ENCODE measurements at regions not wholly inside any gene's neighbourhood (a gene's known extent, or its start where the extent isn't known, plus 50 kb on each side); places are given as distances from the start of the nearest gene placed in this dataset.

- TF ChIP-seq POLR2A (IDR thresholded peaks at IDR 0.05; ENCODE audit: low read depth, low read length) (no peak), CTCF (conservative IDR thresholded peaks at IDR 0.05; ENCODE audit: low read depth, low read length) (no peak), MAFK (IDR thresholded peaks at IDR 0.05; ENCODE audit: low read depth, low read length) (no peak), USF2 (IDR thresholded peaks at IDR 0.05; ENCODE audit: low read depth, low read length) (no peak), MAZ (IDR thresholded peaks at IDR 0.05; ENCODE audit: borderline replicate concordance, low read depth, low read length) (no peak), RCOR1 (IDR thresholded peaks at IDR 0.05; ENCODE audit: insufficient replicate concordance, low read length) (no peak), CEBPB (IDR thresholded peaks at IDR 0.05; ENCODE audit: low read depth, low read length) (no peak), RFX5 (IDR thresholded peaks at IDR 0.05; ENCODE audit: low read depth, low read length) (no peak), RAD21 (IDR thresholded peaks at IDR 0.05; ENCODE audit: low read length) (no peak), FOS (IDR thresholded peaks at IDR 0.05; ENCODE audit: low read depth, low read length) (no peak), NFE2L2 (IDR thresholded peaks at IDR 0.05; ENCODE audit: low read depth, low read length) (no peak)
These were observed 92.6 kb downstream of the RAP2A start for GRCh38 chr13:97526556-97526955.
